ENCODE measurements at regions not wholly inside any gene's neighbourhood (a gene's known extent, or its start where the extent isn't known, plus 50 kb on each side); places are given as distances from the start of the nearest gene placed in this dataset.

DNA sequence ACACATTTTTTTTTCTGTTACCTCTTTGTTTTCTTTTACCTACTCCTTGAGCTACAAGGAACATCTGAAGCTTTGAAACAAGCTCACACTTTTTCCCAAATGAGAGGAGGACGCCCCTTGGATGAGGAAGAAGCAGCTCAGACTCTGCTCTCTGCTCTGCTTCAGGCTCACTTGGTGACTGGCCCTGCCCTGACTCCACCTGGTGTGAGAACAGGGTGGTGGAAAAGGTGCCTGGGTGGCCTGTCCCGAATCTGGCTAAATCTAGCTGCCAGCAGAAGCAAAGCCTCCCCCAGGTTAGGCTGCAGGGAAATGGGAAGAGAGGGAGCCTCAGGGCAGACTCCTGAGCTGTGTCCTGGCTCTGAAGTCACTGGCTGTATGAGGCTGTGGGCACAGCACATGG, 68.0 kb upstream of the CEACAM8 start:
- TF ChIP-seq, protein P1, sequence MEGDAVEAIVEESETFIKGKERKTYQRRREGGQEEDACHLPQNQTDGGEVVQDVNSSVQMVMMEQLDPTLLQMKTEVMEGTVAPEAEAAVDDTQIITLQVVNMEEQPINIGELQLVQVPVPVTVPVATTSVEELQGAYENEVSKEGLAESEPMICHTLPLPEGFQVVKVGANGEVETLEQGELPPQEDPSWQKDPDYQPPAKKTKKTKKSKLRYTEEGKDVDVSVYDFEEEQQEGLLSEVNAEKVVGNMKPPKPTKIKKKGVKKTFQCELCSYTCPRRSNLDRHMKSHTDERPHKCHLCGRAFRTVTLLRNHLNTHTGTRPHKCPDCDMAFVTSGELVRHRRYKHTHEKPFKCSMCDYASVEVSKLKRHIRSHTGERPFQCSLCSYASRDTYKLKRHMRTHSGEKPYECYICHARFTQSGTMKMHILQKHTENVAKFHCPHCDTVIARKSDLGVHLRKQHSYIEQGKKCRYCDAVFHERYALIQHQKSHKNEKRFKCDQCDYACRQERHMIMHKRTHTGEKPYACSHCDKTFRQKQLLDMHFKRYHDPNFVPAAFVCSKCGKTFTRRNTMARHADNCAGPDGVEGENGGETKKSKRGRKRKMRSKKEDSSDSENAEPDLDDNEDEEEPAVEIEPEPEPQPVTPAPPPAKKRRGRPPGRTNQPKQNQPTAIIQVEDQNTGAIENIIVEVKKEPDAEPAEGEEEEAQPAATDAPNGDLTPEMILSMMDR (IDR thresholded peaks at IDR 0.05; ENCODE audit: low read length, missing control alignments): no peak
- no peak overlapping the region for H3K4me3 ChIP-seq (replicated peaks; ENCODE audit: low read depth, low read length)
- DNase-seq (ENCODE audit: low read depth): no peak

GRCh38 chr19:42660353-42660752, 65.6 kb upstream of the CEACAM8 start:
- DNase-seq (ENCODE audit: low read depth): no peak
- TF ChIP-seq, protein P1 (IDR thresholded peaks at IDR 0.05; ENCODE audit: low read length, missing control alignments): no peak
- no peak overlapping the region for H3K4me3 ChIP-seq (replicated peaks; ENCODE audit: low read depth, low read length)

- no peak overlapping the region for H3K4me3 ChIP-seq (replicated peaks; ENCODE audit: low read depth, low read length)
- TF ChIP-seq, protein P1 (IDR thresholded peaks at IDR 0.05; ENCODE audit: low read length, missing control alignments): no peak
- peak; percentile 8 for DNase-seq (ENCODE audit: low read depth)
These were observed 63.4 kb upstream of the CEACAM8 start for GRCh38 chr19:42658076-42658475.

GRCh38 chr19:42657556-42657955, 62.8 kb upstream of the CEACAM8 start:
- no peak overlapping the region for H3K4me3 ChIP-seq (replicated peaks; ENCODE audit: low read depth, low read length)
- peak; percentile 18 for DNase-seq (ENCODE audit: low read depth)
- TF ChIP-seq, protein P1 (IDR thresholded peaks at IDR 0.05; ENCODE audit: low read length, missing control alignments): no peak

- TF ChIP-seq, protein P1 (IDR thresholded peaks at IDR 0.05; ENCODE audit: low read length, missing control alignments): no peak
- H3K4me3 ChIP-seq (replicated peaks; ENCODE audit: low read depth, low read length): no peak overlapping the region
- DNase-seq (ENCODE audit: low read depth): no peak
These were observed 61.0 kb upstream of the CEACAM8 start for GRCh38 chr19:42655748-42656147.

- H3K4me3 ChIP-seq (replicated peaks; ENCODE audit: low read depth, low read length): no peak overlapping the region
- TF ChIP-seq, protein P1 (IDR thresholded peaks at IDR 0.05; ENCODE audit: low read length, missing control alignments): no peak
These were observed 59.1 kb upstream of the CEACAM8 start for GRCh38 chr19:42653841-42654240.

DNA sequence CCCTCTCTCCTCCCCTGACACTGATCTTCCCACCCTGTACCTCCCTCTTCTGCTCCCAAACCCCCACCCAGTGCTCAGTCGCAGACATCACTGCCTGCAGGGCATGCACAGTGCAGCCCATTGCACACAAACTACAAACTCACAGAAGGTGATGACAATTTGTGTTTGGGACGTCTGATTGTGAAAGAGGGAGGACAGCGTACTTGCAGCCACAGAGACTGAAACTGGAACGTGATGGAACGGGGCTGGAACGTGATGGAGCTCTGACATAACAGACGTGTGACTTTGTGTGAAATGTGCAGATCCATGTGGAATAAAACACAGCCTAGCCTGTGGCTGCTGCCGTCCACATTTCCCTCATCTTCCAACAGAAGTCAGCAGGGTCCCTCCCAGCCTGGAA, 57.3 kb upstream of the CEACAM8 start:
- DNase-seq (ENCODE audit: low read depth): no peak
- H3K4me3 ChIP-seq (replicated peaks; ENCODE audit: low read depth, low read length): no peak overlapping the region
- TF ChIP-seq, protein P1 (IDR thresholded peaks at IDR 0.05; ENCODE audit: low read length, missing control alignments): no peak

More at GRCh38 chr19:42653841-42654240, 59.1 kb upstream of the CEACAM8 start:
- DNase-seq (ENCODE audit: low read depth): peak; percentile 1
